ENCODE measurements at regions not wholly inside any gene's neighbourhood (a gene's known extent, or its start where the extent isn't known, plus 50 kb on each side); places are given as distances from the start of the nearest gene placed in this dataset.

- ATAC-seq (no peak), DNase-seq (no peak)
- H3K4me1 ChIP-seq, result no peaks in the 10 kb centered on the region
- H3K9me3 ChIP-seq, result peaks cover 9% of the 10 kb centered on the region
- H3K36me3 ChIP-seq, result no peaks in the 10 kb centered on the region
- H3K27ac ChIP-seq, result no peak overlapping the region
- intact Hi-C loops (cut with DNase I), result no loop called here
- H3K27me3 ChIP-seq (ENCODE audit: low read depth), result no peaks in the 10 kb centered on the region
- H3K4me3 ChIP-seq, result no peak overlapping the region
- no peak for TF ChIP-seq CTCF (IDR thresholded peaks at IDR 0.05)
Observed at GRCh38 chr1:193927550-193927949, 741.1 kb upstream of the B3GALT2 start.

- Histone ChIP-seq H3K4me1 (no peaks in the 10 kb centered on the region), H3K9me3 (peaks cover 9% of the 10 kb centered on the region), H3K36me3 (no peaks in the 10 kb centered on the region), H3K27me3 (ENCODE audit: low read depth) (no peaks in the 10 kb centered on the region), H3K27ac (no peak overlapping the region), H3K4me3 (no peak overlapping the region)
- no peak for ATAC-seq
- TF ChIP-seq CTCF (IDR thresholded peaks at IDR 0.05), result no peak
- intact Hi-C loops (cut with DNase I), result no loop called here
- no peak for DNase-seq
Observed at GRCh38 chr1:193926956-193927355, 740.5 kb upstream of the B3GALT2 start.

GRCh38 chr1:193919827-193920226 lies 733.4 kb upstream of the B3GALT2 start:
- Histone ChIP-seq H3K27me3 (ENCODE audit: low read depth) (no peaks in the 10 kb centered on the region), H3K9me3 (no peaks in the 10 kb centered on the region), H3K27ac (no peak overlapping the region), H3K4me1 (no peaks in the 10 kb centered on the region), H3K36me3 (no peaks in the 10 kb centered on the region), H3K4me3 (no peak overlapping the region)
- ATAC-seq, result no peak
- DNase-seq, result no peak
- TF ChIP-seq CTCF (IDR thresholded peaks at IDR 0.05), result no peak
- intact Hi-C loops (cut with DNase I), result no loop called here

- Histone ChIP-seq H3K27ac (no peak overlapping the region), H3K27me3 (ENCODE audit: low read depth) (no peaks in the 10 kb centered on the region), H3K4me1 (no peaks in the 10 kb centered on the region), H3K9me3 (no peaks in the 10 kb centered on the region), H3K36me3 (no peaks in the 10 kb centered on the region), H3K4me3 (no peak overlapping the region)
- no peak for ATAC-seq
- TF ChIP-seq CTCF (IDR thresholded peaks at IDR 0.05), result no peak
- DNase-seq, result no peak
- intact Hi-C loops (cut with DNase I), result no loop called here
Observed at GRCh38 chr1:193916452-193916851, 730.0 kb upstream of the B3GALT2 start.

- intact Hi-C loops (cut with DNase I), result no loop called here
- ATAC-seq, result no peak
Observed at GRCh38 chr1:193914871-193915270, 728.5 kb upstream of the B3GALT2 start.

More at GRCh38 chr1:193914871-193915270, 728.5 kb upstream of the B3GALT2 start:
- no peaks in the 10 kb centered on the region for H3K36me3 ChIP-seq
- H3K27me3 ChIP-seq (ENCODE audit: low read depth), result no peaks in the 10 kb centered on the region
- DNase-seq, result no peak
- H3K4me3 ChIP-seq, result no peak overlapping the region
- no peak overlapping the region for H3K27ac ChIP-seq
- no peaks in the 10 kb centered on the region for H3K9me3 ChIP-seq
- no peak for TF ChIP-seq CTCF (IDR thresholded peaks at IDR 0.05)
- H3K4me1 ChIP-seq, result no peaks in the 10 kb centered on the region
